AG08395 (cell line): ENCODE measurements at regions not wholly inside any gene's neighbourhood (a gene's known extent, or its start where the extent isn't known, plus 50 kb on each side); places are given as distances from the start of the nearest gene placed in this dataset.

Experiments
- DNase-seq: peaks from one replicate; pipeline ENCODE4 v3.0.0; 2012; ENCODE audit warnings: mixed read lengths, low spot score

DNA sequence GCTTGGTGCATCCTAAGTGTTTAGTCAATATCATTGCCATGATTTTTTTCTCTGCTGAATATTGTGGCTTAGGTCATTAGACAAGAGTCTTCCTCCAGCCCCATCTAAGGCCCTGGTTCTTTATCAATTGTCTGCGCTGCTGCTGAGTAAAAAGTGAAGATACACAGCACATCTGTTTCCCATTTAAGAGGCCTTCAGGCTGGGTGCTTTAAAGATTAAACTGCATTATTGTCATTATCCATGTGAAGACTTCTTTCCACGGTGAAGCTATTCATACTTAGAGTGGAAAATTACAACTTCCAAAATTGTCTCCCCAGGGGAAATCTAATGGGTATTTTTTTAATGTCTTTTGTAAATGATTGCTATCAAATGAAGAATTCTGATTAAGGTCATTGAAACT is 719.8 kb upstream of the LRRC4C start:
- no peak for DNase-seq

DNA sequence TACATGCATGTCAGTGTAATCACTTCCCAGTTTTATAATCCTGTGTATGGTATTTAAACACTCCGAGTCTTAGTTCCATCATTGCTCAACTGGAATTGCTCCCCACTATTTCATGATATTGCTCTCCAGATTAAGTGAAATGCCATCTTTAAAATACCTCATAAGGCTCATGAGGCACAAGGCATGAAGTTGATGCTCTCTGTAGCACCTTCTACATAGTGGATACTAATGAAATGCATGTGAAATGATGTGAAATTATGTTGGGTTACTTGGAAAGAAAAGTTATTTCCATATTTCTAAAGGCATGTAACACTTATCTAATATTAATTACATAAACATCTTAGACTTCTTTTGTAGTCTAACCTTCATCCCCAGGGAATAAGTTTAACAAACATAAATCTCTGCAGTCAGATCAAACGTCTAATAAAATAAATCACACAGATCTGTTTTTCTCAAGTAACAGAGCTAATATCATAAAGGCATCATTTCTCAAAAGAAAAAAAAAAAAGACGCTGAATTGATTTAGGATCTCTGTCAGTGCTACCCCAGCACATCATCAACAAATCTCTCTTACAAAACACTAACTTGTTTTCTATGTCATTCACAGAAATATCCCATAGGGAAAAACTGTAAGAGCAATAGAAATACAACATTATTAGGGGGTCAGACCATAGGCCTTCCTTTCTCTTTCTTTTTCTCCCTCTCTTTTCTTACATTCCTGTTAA is 736.0 kb upstream of the LRRC4C start:
- DNase-seq, result no peak

DNA sequence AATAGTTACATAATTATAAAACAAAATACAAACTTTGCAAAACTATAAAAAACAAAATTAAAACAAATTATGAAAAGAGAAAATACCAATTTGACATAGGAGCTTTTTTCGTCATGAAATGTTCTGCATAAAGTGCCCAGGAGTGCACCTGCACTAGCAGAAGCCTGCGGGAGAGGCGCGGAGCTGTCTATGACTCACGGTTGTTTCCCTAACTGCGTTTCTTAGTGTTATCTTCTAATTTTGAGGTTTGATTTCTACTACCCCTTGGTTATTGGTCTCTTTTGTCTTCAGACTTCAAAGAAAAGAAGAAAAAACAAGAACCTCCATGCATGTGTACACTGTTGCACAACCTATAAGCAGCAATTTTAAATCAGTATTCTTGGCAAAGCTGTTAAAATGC is 740.9 kb upstream of the LRRC4C start:
- no peak for DNase-seq

DNA sequence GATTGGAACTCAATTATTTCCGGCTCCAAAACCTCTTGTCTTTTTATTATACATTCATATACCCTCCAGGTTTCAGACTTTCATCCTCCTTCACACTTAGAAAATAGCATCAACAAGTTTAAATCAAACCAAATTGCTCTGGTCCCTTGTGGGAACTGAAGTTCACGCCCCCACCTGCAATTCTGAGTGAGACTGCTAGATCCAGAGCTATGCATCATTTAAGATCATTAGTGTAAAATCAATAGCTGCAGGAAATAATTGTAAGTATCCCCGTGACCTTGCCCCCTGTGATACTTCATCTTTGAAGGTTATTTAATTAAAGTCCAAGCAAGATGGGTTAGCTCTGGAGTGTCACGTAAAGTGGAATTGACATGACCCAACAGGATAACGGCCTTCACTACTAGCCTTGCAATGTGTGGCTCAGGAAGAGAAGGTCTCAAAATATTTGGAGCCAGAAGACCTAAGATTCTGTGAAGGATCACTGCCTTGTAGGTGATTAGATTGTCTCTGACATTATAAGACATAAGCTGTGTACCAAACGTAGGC is 742.2 kb upstream of the LRRC4C start:
- DNase-seq, result no peak

DNA sequence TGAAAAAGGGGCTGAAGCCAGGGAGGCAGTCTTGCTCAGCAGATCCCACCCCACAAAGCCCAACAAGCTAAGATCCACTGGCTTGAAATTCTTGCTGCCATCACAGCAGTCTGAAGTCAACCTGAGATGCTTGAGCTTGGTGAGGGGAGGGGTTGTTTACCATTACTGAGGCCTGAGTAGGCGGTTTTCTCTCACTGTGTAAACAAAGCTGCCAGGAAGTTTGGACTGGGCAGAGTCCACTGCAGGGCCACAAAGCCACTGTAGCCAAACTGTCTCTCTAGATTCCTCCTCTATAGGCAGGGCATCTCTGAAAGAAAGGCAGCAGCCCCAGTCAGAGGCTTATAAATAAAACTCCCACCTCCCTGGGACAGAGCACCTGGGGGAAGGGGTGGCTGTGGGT is 746.1 kb upstream of the LRRC4C start:
- DNase-seq, result no peak

DNA sequence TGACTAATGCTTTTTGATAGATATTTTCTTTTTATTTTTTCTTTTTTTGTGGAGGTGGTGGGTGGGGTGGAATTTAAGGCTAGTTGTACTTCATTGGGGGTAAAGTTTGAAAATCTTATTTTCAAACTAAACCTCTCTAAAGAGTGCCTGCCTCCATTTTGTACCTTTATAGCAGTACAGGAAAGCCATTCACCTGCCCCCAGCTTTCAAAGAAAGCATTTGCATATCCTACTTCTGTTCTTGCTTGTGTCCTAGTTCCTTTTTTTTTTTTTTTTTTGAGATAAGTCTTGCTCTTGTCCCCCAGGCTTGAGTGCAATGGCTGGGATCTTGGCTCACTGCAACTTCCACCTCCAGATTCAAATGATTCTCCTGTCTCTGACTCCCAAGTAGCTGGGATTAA is 766.2 kb upstream of the LRRC4C start:
- DNase-seq, result no peak

DNA sequence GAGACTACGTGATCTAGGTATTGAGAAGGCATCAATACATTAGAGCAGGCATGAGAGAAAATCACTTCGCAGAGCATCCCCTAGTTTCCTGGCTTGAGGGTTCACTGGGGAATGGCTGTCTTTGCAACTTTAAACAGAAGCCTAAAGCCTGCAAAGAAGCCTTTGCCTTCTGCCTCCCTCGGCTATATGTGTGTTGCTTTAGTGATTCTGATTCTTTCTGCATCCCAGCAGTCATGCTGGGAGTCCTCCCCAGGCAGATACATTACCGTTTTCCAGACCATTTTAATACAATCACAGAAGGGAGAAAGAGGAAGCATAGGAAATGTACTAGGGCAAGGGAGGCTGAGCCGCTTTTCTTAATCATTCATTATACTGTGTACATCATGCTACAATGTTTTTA is 773.2 kb upstream of the LRRC4C start:
- DNase-seq, result no peak

DNA sequence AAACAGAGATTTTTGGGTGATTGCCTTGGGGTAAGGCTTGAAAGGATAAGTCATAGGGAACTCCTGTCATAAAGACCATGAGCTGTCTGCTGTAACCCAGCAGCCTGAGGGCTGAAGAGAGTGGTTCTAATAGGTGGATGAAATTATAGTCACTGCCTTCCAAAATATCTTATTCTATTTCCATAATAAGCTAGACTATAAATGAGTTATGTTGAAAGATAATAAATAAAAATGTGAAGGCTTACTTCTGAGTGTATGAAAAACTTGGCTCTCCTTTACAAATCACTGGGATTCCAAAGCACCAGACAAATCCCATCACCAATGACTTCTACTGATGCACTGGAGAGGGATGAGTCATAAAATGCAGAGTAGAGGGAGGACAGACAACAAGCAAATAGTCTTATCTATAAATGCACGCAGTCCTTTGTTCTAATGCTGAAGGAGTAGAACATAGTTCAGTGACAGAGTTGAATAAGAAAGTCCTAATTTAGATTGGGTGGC is 775.0 kb upstream of the LRRC4C start:
- peak; percentile 60 for DNase-seq

DNA sequence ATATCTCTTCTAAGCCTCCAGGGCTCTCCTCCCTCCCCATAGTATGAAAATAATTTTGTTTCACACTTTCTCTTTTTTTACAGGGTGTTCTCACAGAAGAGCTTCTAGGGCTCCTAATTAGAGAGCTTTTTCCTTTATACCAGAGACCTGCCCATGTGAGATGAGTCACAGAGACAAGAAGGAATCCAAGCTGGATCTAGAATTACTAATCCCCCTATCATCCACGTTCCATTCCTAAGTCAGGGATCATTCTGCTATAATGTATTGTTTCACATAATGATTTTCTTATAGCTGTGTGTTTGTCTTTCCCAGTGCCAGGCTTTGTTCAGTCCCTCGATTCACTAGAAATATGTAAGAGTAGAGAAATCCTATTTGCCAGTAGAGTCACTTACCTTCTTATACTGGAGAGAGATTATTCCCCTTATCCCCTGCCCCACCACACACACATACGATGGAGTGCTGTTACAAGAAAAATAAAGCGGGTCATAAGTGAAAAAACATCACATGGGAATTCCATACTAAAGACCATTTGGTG is 778.3 kb upstream of the LRRC4C start:
- DNase-seq, result peak; percentile 51

DNA sequence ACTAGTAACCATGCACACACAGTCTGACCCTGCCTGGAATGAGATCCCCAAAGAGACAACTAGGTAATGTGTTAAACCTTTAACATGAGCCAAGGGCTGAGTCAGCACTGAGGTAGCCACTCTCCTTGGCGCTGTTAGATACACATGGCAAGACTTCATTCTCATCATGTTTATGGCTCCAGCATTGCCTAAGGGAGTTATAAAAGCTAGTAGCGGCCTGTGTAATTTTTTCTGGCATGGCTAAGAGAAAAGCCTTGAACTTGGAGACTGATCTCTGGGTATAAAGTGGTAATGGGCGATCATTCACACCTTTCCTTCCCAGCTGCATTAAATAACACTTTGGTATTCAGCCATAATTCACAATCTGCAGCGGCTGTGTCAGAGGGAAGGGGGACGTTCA is 779.7 kb upstream of the LRRC4C start:
- peak; percentile 59 for DNase-seq

DNA sequence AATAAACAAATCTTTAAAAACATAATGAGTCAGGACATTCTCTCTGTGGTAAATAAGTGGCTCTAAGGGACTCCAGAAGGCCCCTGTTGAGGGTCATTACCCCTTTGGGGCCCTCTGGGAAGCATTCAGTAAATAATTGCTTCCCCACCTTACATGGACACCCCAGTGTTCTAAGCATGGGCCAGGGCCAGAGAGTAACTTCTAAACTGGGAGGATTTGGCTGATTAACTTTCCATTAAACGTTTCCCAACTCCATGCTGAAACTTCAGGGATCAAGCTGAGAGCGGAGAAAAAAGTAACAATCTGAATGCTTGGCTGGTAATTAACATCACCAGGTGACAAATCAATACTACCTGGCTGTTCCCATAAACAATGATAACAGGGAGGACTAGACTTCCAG is 783.9 kb upstream of the LRRC4C start:
- no peak for DNase-seq

DNA sequence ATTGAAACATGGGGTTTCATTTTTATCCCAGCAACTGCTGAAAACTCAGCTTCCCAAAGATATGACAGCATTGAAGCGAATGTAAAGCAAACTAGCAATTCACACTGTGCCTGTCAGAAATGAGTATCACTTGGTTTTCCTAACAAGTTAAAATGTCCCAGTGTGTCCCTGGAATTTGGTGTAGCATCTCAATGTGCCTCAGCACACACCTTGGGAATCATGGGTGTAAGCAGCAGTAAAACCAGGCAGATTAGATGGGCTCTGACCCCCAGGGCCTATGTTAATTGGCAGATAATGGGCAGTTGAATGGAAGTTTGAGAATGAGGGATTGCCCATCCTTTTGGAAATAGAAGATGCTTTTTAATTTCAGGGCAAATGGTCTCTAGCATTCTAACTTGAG is 784.9 kb upstream of the LRRC4C start:
- no peak for DNase-seq

DNA sequence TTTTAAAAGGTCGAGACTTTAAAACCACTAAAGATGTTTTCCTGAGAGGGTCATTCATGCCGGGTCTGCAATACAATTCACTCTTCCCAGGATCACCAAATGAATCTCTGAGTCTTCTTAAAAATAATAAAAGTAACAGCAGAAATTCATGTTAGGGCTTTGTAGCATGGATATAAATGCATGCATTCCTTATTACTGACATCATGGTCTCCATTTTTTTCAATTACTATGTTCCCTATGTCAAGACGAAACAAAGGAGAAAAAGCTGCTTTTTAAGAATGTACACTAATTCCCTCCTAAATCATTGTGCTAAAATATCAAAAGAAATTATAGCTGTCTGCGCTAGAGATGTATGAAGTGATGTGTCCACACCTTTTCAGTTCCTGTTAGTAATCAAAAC is 789.9 kb upstream of the LRRC4C start:
- no peak for DNase-seq

DNA sequence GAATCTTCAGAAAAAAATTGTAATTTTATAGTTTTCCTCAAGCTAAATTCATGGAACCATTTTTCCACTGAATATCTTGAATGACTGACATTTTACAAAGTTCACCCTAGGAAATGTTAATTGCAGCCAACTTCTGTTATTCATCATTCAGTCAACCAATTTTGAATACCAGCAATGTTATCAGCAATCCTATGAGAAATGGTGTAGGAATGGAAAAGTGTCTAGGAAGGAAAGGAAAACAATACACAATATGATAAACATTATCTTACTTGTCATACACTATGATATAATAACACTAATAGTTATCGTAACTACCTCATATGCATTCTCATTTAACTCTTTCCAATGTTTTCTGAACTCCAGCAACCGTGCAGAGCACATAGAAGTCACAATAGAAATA is 790.5 kb upstream of the LRRC4C start:
- no peak for DNase-seq

DNA sequence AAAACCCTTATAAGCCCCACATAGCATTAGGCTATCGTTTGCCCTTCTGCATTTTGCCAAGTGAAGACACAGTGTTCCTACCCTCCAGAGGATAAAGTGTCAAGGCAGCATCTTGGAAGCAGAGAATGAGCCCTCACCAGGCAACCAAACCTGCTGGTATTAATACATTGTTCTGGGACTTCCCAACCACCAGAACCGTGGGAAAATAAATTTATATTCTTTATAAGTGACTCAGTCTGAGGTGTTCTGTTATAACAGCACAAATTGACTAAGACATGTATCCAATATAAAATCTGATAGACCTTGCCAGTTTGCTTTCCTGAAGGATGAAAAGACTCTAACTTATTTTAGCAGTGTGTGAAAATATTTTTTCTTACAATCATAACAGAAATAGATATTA is 792.5 kb upstream of the LRRC4C start:
- DNase-seq, result no peak

DNA sequence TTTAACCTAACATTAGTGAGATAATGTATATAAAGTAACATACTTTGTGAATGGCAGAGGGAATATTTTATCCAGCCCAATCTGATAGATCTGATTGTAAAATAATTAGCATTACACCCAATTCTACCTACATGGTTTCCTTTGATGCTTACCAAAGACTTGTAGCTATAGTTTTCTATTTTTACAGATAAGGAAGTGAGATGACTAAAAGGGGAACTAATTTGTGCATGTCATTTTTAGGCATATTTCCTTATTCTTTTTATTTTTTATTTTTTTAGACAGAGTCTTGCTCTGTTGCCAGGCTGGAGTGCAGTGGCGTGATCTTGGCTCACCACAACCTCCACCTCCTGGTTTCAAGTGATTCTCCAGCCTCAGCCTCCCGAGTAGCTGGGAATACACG is 793.7 kb upstream of the LRRC4C start:
- no peak for DNase-seq

DNA sequence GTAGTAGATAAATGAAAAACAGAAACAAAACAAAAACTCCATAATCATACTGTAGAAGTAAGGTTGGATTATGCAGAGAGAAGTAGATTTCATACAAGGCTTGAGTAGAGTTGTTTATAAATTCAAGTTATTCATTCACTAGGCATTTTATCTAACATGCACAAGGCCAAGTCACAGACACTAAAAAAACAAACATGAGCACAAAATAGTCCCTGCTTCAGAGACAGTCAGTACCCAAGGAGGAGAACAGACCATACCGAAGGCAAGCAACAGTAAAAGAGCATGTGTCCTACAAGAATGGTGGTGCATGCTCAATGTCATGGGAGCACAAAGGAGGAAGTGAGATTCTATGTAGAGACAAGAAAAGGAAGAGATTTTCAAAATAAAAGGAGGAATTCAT is 796.5 kb upstream of the LRRC4C start:
- DNase-seq, result no peak

DNA sequence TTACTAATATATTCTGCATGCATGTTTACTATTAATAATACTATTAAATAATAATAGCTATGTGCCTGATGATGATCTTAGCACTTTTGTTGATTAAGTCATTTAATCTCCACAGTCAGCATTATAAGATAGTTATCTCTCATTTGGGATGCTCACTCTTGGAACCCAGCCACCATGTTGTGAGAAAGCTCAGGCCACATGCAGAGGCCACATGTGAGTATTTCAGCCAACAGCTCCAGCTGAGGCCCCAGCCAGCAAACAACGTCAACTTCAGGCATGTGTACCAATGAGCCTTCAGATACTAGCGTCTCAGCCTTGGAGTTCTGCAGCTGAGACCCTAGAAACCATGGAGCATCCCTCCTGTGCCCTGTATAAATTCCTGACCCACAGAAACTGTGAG is 798.1 kb upstream of the LRRC4C start:
- DNase-seq, result no peak

DNA sequence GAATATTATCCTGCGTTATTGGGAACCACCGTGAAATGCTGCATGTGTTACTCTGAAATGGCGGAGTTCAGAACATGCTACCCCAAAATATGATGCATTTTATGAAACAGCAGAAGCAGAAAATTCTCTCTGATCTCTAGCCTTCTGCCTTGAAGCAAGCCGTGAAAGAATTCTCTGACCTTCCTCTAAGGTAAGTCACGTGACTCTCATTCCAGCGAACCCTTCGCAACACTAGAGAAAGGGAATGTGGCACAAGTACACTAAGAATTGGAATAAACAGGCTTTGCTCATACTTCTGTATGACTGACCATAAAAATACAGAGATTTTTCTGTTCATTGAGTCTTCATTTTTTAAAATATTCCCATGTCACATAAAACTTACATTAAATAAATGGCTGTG is 805.6 kb upstream of the LRRC4C start:
- DNase-seq, result no peak

DNA sequence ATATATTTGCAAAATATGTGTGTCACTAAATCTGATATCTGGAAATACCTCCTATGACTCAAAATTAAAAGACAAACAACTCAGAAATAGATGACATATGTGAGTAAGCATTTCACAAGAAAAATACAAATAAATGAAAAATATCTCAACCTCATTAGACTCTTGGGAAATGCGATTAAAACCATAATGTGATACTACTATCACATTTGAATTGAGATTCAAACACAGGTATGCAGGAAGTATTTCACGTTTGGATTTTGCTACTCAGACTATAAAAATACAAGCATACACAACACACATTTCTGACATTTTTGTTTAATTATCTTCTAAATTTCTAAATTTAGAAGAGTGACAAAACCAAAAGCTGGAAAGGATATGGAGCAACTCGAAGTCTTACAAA is 811.9 kb upstream of the LRRC4C start:
- no peak for DNase-seq

DNA sequence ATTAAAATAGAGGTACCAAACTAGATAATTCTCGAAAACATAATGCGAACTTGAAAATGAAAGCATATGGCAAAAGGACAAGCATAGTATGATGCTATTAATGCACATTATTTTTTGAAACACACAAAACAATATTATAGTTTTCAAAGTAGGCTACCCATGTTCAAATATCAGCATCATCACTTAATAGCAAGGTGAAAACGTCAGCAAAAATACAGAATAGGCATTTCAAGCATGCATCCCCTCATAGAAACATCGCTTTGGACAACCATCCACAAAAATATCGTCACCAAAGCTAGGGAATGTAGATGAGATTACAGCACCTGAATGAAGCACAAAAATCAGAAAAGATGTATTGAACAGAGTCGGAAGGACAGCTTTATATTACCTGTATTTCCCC is 814.5 kb upstream of the LRRC4C start:
- no peak for DNase-seq

DNA sequence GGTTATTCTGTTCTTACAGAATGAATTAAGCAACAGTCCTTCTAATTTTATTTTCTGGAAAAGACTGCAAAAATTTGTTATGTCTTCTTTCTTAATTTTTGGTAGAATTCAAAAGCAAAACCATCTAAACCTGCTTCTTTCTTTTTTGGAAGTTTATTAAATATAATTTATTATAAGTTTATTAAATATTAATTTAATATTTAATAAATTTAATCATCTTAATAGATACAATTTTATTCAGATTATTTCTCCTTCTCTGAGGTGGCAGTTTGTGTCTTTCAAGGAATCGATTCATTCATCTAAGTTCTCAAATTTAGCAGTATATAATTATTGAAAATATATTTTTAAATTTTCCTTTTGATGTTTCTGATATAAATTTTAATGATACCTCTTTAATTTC is 837.5 kb upstream of the LRRC4C start:
- no peak for DNase-seq

DNA sequence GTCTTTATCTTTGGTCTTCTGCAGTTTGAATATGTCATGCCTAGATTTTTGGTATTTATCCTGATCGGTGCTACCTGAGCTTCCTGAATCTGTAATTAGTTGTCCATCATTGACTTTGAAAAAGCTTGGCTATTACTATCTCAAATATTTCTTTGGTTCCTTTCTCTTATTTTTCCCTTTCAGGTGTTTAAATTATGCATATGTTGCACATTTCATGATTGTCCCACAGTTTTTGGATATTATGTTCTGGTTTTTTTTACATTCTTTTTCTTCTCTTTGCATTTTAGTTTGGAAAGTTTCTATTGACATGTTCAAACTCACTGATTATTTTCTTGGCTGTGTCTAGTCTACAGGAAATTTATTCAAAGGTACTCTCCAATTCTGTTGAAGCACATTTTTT is 840.3 kb upstream of the LRRC4C start:
- DNase-seq, result no peak

DNA sequence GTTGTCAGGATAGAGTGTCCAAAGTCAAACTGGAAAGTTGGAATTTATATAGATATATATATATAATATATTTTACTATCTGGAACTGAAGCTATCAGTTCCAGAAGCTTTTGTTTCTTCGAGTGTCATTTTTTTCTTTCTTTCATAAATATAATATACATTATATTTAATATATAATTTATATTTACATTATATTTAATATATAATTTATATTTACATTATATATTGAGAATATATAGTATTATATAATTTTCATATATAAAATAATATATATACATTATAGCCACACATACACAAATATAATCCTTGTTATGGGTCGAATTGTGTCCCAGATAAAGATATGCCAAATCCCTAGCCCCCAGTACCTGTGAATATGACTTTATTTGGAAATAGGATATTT is 842.3 kb upstream of the LRRC4C start:
- DNase-seq, result no peak
